Endodermal cell (in vitro differentiated cells): ENCODE measurements at regions not wholly inside any gene's neighbourhood (a gene's known extent, or its start where the extent isn't known, plus 50 kb on each side); places are given as distances from the start of the nearest gene placed in this dataset.

Experiments
- DNase-seq: peaks from one replicate; pipeline ENCODE4 v3.0.0-alpha.2; 2017
- H3K27ac ChIP-seq: 2 replicates; pipeline ENCODE4 v1.5.1; 2013; ENCODE audit warnings: mild to moderate bottlenecking, low read depth, low read length, moderate library complexity
- H3K27me3 ChIP-seq: 2 replicates; pipeline ENCODE4 v1.6.1; 2013; ENCODE audit warnings: mild to moderate bottlenecking, low read length, moderate library complexity; ENCODE audit not compliant: insufficient read depth, control insufficient read depth, poor library complexity, severe bottlenecking
- H3K36me3 ChIP-seq: 2 replicates; pipeline ENCODE4 v1.7.0; 2013; ENCODE audit warnings: mild to moderate bottlenecking, low read length, moderate library complexity; ENCODE audit not compliant: control insufficient read depth, insufficient read depth
- H3K4me1 ChIP-seq: one replicate; pipeline ENCODE4 v1.7.0; 2013; ENCODE audit warnings: low read length; ENCODE audit not compliant: control insufficient read depth, insufficient read depth
- H3K4me3 ChIP-seq: 2 replicates; pipeline ENCODE4 v1.5.1; 2013; ENCODE audit warnings: mild to moderate bottlenecking, low read length, moderate library complexity
- H3K9ac ChIP-seq: 2 replicates; pipeline ENCODE4 v1.6.1; 2013; ENCODE audit warnings: mild to moderate bottlenecking, low read length, moderate library complexity; ENCODE audit not compliant: poor library complexity, severe bottlenecking; ENCODE audit errors: extremely low read depth
- H3K9me3 ChIP-seq: 2 replicates; pipeline ENCODE4 v1.6.1; 2013; ENCODE audit warnings: mild to moderate bottlenecking, low read length, moderate library complexity; ENCODE audit not compliant: control insufficient read depth
- H3K27ac Mint-ChIP-seq: 2 replicates; pipeline ENCODE4 v1.8.0; 2020; ENCODE audit warnings: mixed read lengths
- H3K27me3 Mint-ChIP-seq: 2 replicates; pipeline ENCODE4 v1.8.0; 2021; ENCODE audit warnings: mild to moderate bottlenecking, mixed read lengths; ENCODE audit not compliant: insufficient read depth
- H3K36me3 Mint-ChIP-seq: 2 replicates; pipeline ENCODE4 v1.8.0; 2020; ENCODE audit warnings: low read depth, mixed read lengths
- H3K4me1 Mint-ChIP-seq: 2 replicates; pipeline ENCODE4 v1.8.0; 2020; ENCODE audit warnings: mixed read lengths
- H3K4me3 Mint-ChIP-seq: 2 replicates; pipeline ENCODE4 v1.8.0; 2020; ENCODE audit warnings: mild to moderate bottlenecking, moderate library complexity, mixed read lengths
- H3K9me3 Mint-ChIP-seq: 2 replicates; pipeline ENCODE4 v1.8.0; 2020; ENCODE audit warnings: mild to moderate bottlenecking, mixed read lengths
- CTCF ChIP-seq: fragments of 200-600 bp; sonication (generic); conservative IDR thresholded peaks from 2 replicates; pipeline ENCODE4 v1.5.0; 2021; ENCODE audit warnings: antibody characterized with exemption, mild to moderate bottlenecking
- WGBS, 2 experiments: methylation state at CpG; one replicate each; pipeline versions ENCODE4 v1.1.5 to v1.1.7; 2013; ENCODE audit warnings: missing lambda C conversion rate in 2 of 2, mixed read lengths in 1 of 2; ENCODE audit not compliant: insufficient coverage in 1 of 2, insufficient read length in 1 of 2; 5-methylcytosine and 5-hydroxymethylcytosine counted together

GRCh38 chr9:81532251-81532650 lies 157.1 kb downstream of the TLE1 start:
- Mint-ChIP-seq H3K27me3 (peaks cover 6% of the 10 kb centered on the region), H3K9me3 (no peaks in the 10 kb centered on the region), H3K4me1 (peaks cover 15% of the 10 kb centered on the region), H3K27ac (no peak overlapping the region), H3K4me3 (no peak overlapping the region), H3K36me3 (no peaks in the 10 kb centered on the region)
- no peak overlapping the region for H3K4me3 ChIP-seq
- H3K9ac ChIP-seq: no peak overlapping the region
- DNase-seq: no peak
- H3K27ac ChIP-seq: no peak overlapping the region
- TF ChIP-seq CTCF: no peak
- 92 to 96% methylated on average over 3 to 4 of the region's 4 CpGs for WGBS, 2 experiments
- H3K36me3 ChIP-seq: no peaks in the 10 kb centered on the region
- no peaks in the 10 kb centered on the region for H3K9me3 ChIP-seq
- no peaks in the 10 kb centered on the region for H3K27me3 ChIP-seq
- peaks cover 12% of the 10 kb centered on the region for H3K4me1 ChIP-seq

GRCh38 chr9:81531511-81531910 lies 157.8 kb downstream of the TLE1 start:
- Mint-ChIP-seq H3K36me3 (no peaks in the 10 kb centered on the region), H3K27ac (no peak overlapping the region), H3K27me3 (peaks cover 10% of the 10 kb centered on the region), H3K4me3 (no peak overlapping the region), H3K4me1 (peaks cover 15% of the 10 kb centered on the region), H3K9me3 (no peaks in the 10 kb centered on the region)
- no peaks in the 10 kb centered on the region for H3K27me3 ChIP-seq
- DNase-seq: no peak
- 82 to 88% methylated on average over 6 of the region's 6 CpGs for WGBS, 2 experiments
- no peak overlapping the region for H3K4me3 ChIP-seq
- no peak overlapping the region for H3K27ac ChIP-seq
- no peaks in the 10 kb centered on the region for H3K36me3 ChIP-seq
- H3K9ac ChIP-seq: no peak overlapping the region
- peaks cover 12% of the 10 kb centered on the region for H3K4me1 ChIP-seq
- H3K9me3 ChIP-seq: no peaks in the 10 kb centered on the region
- no peak for TF ChIP-seq CTCF

GRCh38 chr9:81530846-81531245 lies 158.5 kb downstream of the TLE1 start:
- Histone ChIP-seq H3K9ac (no peak overlapping the region), H3K9me3 (no peaks in the 10 kb centered on the region), H3K27me3 (no peaks in the 10 kb centered on the region), H3K4me3 (no peak overlapping the region), H3K4me1 (peaks cover 8% of the 10 kb centered on the region), H3K36me3 (no peaks in the 10 kb centered on the region), H3K27ac (no peak overlapping the region)
- Mint-ChIP-seq H3K9me3 (no peaks in the 10 kb centered on the region), H3K4me3 (no peak overlapping the region), H3K36me3 (no peaks in the 10 kb centered on the region), H3K27me3 (peaks cover 10% of the 10 kb centered on the region), H3K27ac (no peak overlapping the region), H3K4me1 (peaks cover 15% of the 10 kb centered on the region)
- DNase-seq: no peak
- 67 to 96% methylated on average over 1 to 4 of the region's 4 CpGs for WGBS, 2 experiments
- TF ChIP-seq CTCF: no peak
